ENCODE measurements at regions not wholly inside any gene's neighbourhood (a gene's known extent, or its start where the extent isn't known, plus 50 kb on each side); places are given as distances from the start of the nearest gene placed in this dataset.

DNA sequence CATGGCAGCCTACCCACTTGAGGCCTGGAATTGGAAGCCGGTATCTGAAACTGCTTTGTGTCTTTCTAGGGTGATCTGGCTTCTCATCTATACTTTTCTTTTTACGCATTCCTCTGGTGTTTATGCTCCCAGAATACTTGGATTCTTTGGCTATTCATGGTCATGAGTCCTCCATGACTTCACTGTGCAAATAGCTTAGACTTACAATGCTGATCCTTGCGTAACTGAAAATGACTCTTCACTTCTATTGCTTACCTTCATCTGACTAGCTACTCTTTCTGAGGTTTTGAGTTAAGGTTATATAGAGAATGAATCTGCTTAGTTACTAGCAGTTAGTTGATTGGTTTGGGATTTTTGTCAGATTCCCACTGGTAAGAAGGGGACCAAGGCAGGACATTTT is 121.7 kb upstream of the NOVA1 start:
- TF ChIP-seq CTCF (IDR thresholded peaks at IDR 0.05) (no peak), POLR2A (IDR thresholded peaks at IDR 0.05) (no peak)

All from heart left ventricle (tissue), 13 donors.